Mammary epithelial cell (primary cell): ENCODE measurements at regions not wholly inside any gene's neighbourhood (a gene's known extent, or its start where the extent isn't known, plus 50 kb on each side); places are given as distances from the start of the nearest gene placed in this dataset.

ENCODE experiments used
- EZH2 ChIP-seq: IDR thresholded peaks from 2 replicates; pipeline ENCODE4 v1.6.1; 2012; ENCODE audit warnings: low read length, inconsistent platforms, borderline replicate concordance
- TF ChIP-seq, protein P1 (sequence below), 2 donors: IDR thresholded peaks in 1 of 2; conservative IDR thresholded peaks in 1 of 2; 2 replicates each; pipeline ENCODE4 v1.5.1; 2011 to 2012; ENCODE audit warnings: inconsistent platforms in 2 of 2, low read length in 2 of 2, mild to moderate bottlenecking in 2 of 2, control low read depth in 1 of 2, low read depth in 1 of 2; ENCODE audit not compliant: insufficient read depth in 1 of 2; ENCODE audit errors: extremely low read depth in 1 of 2

DNA sequence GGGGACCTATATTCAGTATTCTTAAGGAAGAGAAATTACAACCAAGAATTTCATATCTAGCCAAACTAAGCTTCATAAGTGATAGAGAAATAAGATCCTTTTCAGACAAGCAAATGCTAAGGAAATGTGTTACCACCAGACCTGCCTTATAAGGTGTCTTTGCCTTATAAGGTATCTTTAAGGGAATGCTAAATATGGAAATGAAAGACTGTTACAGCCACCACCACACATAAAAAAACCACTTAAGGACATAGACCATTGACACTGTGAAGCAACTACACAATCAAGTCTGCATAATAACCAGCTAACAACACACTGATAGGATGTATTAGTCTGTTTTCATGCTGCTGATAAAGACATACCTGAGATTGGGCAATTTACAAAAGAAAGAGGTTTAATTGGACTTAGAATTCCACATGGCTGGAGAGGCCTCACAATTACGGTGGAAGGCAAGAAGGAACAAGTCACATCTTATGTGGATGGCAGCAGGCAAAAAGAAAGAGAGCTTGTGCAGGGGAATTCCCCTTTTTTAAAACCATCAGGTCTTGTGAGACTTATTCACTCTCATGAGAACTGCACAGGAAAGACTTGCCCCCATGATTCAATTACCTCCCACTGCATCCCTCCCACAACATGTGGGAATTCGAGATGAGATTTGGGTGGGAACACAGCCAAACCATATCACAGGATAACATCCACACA is 119.2 kb upstream of the LAMA2 start:
- TF ChIP-seq, protein P1, sequence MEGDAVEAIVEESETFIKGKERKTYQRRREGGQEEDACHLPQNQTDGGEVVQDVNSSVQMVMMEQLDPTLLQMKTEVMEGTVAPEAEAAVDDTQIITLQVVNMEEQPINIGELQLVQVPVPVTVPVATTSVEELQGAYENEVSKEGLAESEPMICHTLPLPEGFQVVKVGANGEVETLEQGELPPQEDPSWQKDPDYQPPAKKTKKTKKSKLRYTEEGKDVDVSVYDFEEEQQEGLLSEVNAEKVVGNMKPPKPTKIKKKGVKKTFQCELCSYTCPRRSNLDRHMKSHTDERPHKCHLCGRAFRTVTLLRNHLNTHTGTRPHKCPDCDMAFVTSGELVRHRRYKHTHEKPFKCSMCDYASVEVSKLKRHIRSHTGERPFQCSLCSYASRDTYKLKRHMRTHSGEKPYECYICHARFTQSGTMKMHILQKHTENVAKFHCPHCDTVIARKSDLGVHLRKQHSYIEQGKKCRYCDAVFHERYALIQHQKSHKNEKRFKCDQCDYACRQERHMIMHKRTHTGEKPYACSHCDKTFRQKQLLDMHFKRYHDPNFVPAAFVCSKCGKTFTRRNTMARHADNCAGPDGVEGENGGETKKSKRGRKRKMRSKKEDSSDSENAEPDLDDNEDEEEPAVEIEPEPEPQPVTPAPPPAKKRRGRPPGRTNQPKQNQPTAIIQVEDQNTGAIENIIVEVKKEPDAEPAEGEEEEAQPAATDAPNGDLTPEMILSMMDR (conservative IDR thresholded peaks at IDR 0.05 in 1 of 2, IDR thresholded peaks at IDR 0.05 in 1 of 2; ENCODE audit: extremely low read depth in 1 of 2, insufficient read depth in 1 of 2, low read depth in 1 of 2, low read length in 2 of 2), result no peak
- TF ChIP-seq EZH2, result no peak
